DND-41 (cell line): ENCODE measurements at regions not wholly inside any gene's neighbourhood (a gene's known extent, or its start where the extent isn't known, plus 50 kb on each side); places are given as distances from the start of the nearest gene placed in this dataset.

Experiments used
- ATAC-seq: fragments of 200-7000 bp; cut with Tn5 transposase; 3 replicates; pipeline ENCODE4 v1.9.1; 2021; ENCODE audit warnings: low read depth; ENCODE audit not compliant: insufficient read depth
- DNase-seq: peaks from one replicate; pipeline ENCODE4 v3.0.0-alpha.2; 2020
- H2AFZ ChIP-seq: 2 replicates; pipeline ENCODE4 v1.6.0; 2012; ENCODE audit warnings: low read depth, low read length
- H3K27ac ChIP-seq: 2 replicates; pipeline ENCODE4 v1.5.1; 2012; ENCODE audit warnings: low read length, inconsistent platforms
- H3K27me3 ChIP-seq: fragments of 200-600 bp; sonication (generic); 2 replicates; pipeline ENCODE4 v1.6.0; 2012; ENCODE audit warnings: low read length, mild to moderate bottlenecking, inconsistent platforms; ENCODE audit not compliant: insufficient read depth, poor library complexity
- H3K36me3 ChIP-seq: 2 replicates; pipeline ENCODE4 v1.5.1; 2012; ENCODE audit warnings: low read length, inconsistent platforms; ENCODE audit not compliant: insufficient read depth
- H3K4me1 ChIP-seq: 2 replicates; pipeline ENCODE4 v1.5.1; 2012; ENCODE audit warnings: mild to moderate bottlenecking, low read length; ENCODE audit not compliant: insufficient read depth
- H3K4me2 ChIP-seq: 2 replicates; pipeline ENCODE4 v1.6.0; 2012; ENCODE audit warnings: mild to moderate bottlenecking, moderate library complexity, low read length, inconsistent platforms; ENCODE audit not compliant: insufficient read depth
- H3K4me3 ChIP-seq, 2 experiments: fragments of 200-600 bp in 1 of 2; shearing (Covaris generic) in 1 of 2; 2 replicates each; pipeline ENCODE4 v1.5.1; 2012 to 2016; ENCODE audit warnings: inconsistent platforms in 2 of 2, low read length in 2 of 2, mild to moderate bottlenecking in 2 of 2, low read depth in 1 of 2, moderate library complexity in 1 of 2
- H3K79me2 ChIP-seq: 2 replicates; pipeline ENCODE4 v1.6.0; 2012; ENCODE audit warnings: low read length, inconsistent platforms; ENCODE audit not compliant: insufficient read depth
- H3K9ac ChIP-seq: 2 replicates; pipeline ENCODE4 v1.6.0; 2012; ENCODE audit warnings: low read depth, mild to moderate bottlenecking, inconsistent platforms, low read length, moderate library complexity
- H3K9me3 ChIP-seq: 2 replicates; pipeline ENCODE4 v1.5.1; 2012; ENCODE audit warnings: low read length, moderate library complexity, mild to moderate bottlenecking, inconsistent platforms; ENCODE audit not compliant: insufficient read depth, severe bottlenecking
- H4K20me1 ChIP-seq: 2 replicates; pipeline ENCODE4 v1.6.0; 2012; ENCODE audit warnings: low read length; ENCODE audit not compliant: insufficient read depth
- CTCF ChIP-seq: IDR thresholded peaks from 2 replicates; pipeline ENCODE4 v1.5.1; 2012; ENCODE audit warnings: borderline replicate concordance, low read length, moderate library complexity, mild to moderate bottlenecking; ENCODE audit not compliant: poor library complexity, severe bottlenecking; ENCODE audit errors: extremely low read depth
- EZH2 ChIP-seq: IDR thresholded peaks from 3 replicates; pipeline ENCODE4 v1.6.1; 2012; ENCODE audit warnings: borderline replicate concordance, low read depth, mild to moderate bottlenecking, moderate library complexity, low read length, inconsistent platforms; ENCODE audit not compliant: severe bottlenecking

- no peak for ATAC-seq
- Histone ChIP-seq H3K4me3 (no peak overlapping the region), H3K4me1 (no peaks in the 10 kb centered on the region), H3K27ac (no peak overlapping the region), H3K9ac (no peak overlapping the region), H3K36me3 (no peaks in the 10 kb centered on the region), H3K9me3 (peaks cover 10% of the 10 kb centered on the region), H3K79me2 (no peaks in the 10 kb centered on the region), H4K20me1 (no peaks in the 10 kb centered on the region), H2AFZ (no peak overlapping the region), H3K27me3 (no peaks in the 10 kb centered on the region), H3K4me2 (no peak overlapping the region)
- no peak for TF ChIP-seq CTCF
- TF ChIP-seq EZH2, result no peak
- no peak for DNase-seq
These were observed 787.1 kb upstream of the TENM4 start for GRCh38 chr11:80227915-80228314.

GRCh38 chr11:80214413-80214812 lies 773.6 kb upstream of the TENM4 start:
- no peak overlapping the region for H3K9ac ChIP-seq
- H3K27me3 ChIP-seq, result no peaks in the 10 kb centered on the region
- no peak overlapping the region for H3K27ac ChIP-seq
- H3K4me2 ChIP-seq, result no peak overlapping the region
- H2AFZ ChIP-seq, result no peak overlapping the region
- DNase-seq, result no peak
- H4K20me1 ChIP-seq, result no peaks in the 10 kb centered on the region
- H3K9me3 ChIP-seq, result peaks cover 2% of the 10 kb centered on the region
- TF ChIP-seq CTCF (no peak), EZH2 (no peak)
- H3K79me2 ChIP-seq, result no peaks in the 10 kb centered on the region
- no peaks in the 10 kb centered on the region for H3K4me1 ChIP-seq
- ATAC-seq, result no peak
- H3K36me3 ChIP-seq, result no peaks in the 10 kb centered on the region
- no peak overlapping the region for H3K4me3 ChIP-seq

- ATAC-seq (no peak), DNase-seq (no peak)
- H3K9ac ChIP-seq, result no peak overlapping the region
- H3K9me3 ChIP-seq, result peaks cover 2% of the 10 kb centered on the region
- no peaks in the 10 kb centered on the region for H3K79me2 ChIP-seq
- H4K20me1 ChIP-seq, result no peaks in the 10 kb centered on the region
- H3K27me3 ChIP-seq, result no peaks in the 10 kb centered on the region
- no peaks in the 10 kb centered on the region for H3K36me3 ChIP-seq
- H3K27ac ChIP-seq, result no peak overlapping the region
- H3K4me3 ChIP-seq, result no peak overlapping the region
- no peaks in the 10 kb centered on the region for H3K4me1 ChIP-seq
- TF ChIP-seq EZH2, result no peak
- TF ChIP-seq CTCF, result no peak
- H2AFZ ChIP-seq, result no peak overlapping the region
- no peak overlapping the region for H3K4me2 ChIP-seq
These were observed 770.8 kb upstream of the TENM4 start for GRCh38 chr11:80211673-80212072.

- no peaks in the 10 kb centered on the region for H3K4me1 ChIP-seq
- no peak for DNase-seq
- H3K36me3 ChIP-seq, result no peaks in the 10 kb centered on the region
- H3K27ac ChIP-seq, result no peak overlapping the region
- no peak for ATAC-seq
- no peaks in the 10 kb centered on the region for H4K20me1 ChIP-seq
- H3K27me3 ChIP-seq, result no peaks in the 10 kb centered on the region
- H3K9ac ChIP-seq, result no peak overlapping the region
- H3K9me3 ChIP-seq, result no peaks in the 10 kb centered on the region
- H3K4me3 ChIP-seq, result no peak overlapping the region
- no peak overlapping the region for H3K4me2 ChIP-seq
- no peaks in the 10 kb centered on the region for H3K79me2 ChIP-seq
- H2AFZ ChIP-seq, result no peak overlapping the region
- no peak for TF ChIP-seq EZH2
- no peak for TF ChIP-seq CTCF
These were observed 763.2 kb upstream of the TENM4 start for GRCh38 chr11:80204021-80204420.
